A673 (cell line): ENCODE measurements at regions not wholly inside any gene's neighbourhood (a gene's known extent, or its start where the extent isn't known, plus 50 kb on each side); places are given as distances from the start of the nearest gene placed in this dataset.

Experiments used
- BruUV-seq: library from RNA; stranded (reverse); fragments of 400-500 nt; replicated peaks from 2 replicates; lab custom pipeline; 2021; lab: Mats Ljungman, UMichigan
- CTCF ChIA-PET: fragments of 300-600 bp; sonication (Branson Sonifier 250); formaldehyde crosslinking; loops from one replicate; lab custom pipeline; 2022; ENCODE audit warnings: antibody characterized with exemption; lab: Charles Lee
- POLR2A ChIA-PET: fragments of 300-600 bp; sonication (Branson Sonifier 250); formaldehyde crosslinking; loops from one replicate; lab custom pipeline; 2022; ENCODE audit warnings: antibody characterized with exemption; ENCODE audit not compliant: low non-redundant PET; lab: Charles Lee
- DNase-seq: peaks from one replicate; pipeline ENCODE4 v3.0.0-alpha.2; 2015; ENCODE audit warnings: low spot score
- H3K27ac ChIP-seq: fragments of 200-600 bp; sonication (generic); 2 replicates; pipeline ENCODE4 v1.5.1; 2016; ENCODE audit warnings: mixed run types, low read depth, mild to moderate bottlenecking, mixed read lengths, antibody characterized with exemption, low read length; ENCODE audit not compliant: poor library complexity, severe bottlenecking
- H3K27me3 ChIP-seq: fragments of 200-600 bp; sonication (generic); replicated peaks from 2 replicates; pipeline ENCODE4 v1.6.1; 2017; ENCODE audit warnings: mixed run types, low read depth, mild to moderate bottlenecking, mixed read lengths, antibody characterized with exemption, low read length; ENCODE audit not compliant: insufficient read depth, poor library complexity
- H3K36me3 ChIP-seq: fragments of 200-600 bp; sonication (generic); 2 replicates; pipeline ENCODE4 v1.6.1; 2016; ENCODE audit warnings: mixed run types, mild to moderate bottlenecking, mixed read lengths, antibody characterized with exemption, low read length; ENCODE audit not compliant: insufficient read depth, poor library complexity, severe bottlenecking
- H3K4me1 ChIP-seq: fragments of 200-600 bp; sonication (generic); 2 replicates; pipeline ENCODE4 v1.6.1; 2017; ENCODE audit warnings: mixed run types, mild to moderate bottlenecking, mixed read lengths, antibody characterized with exemption, low read length; ENCODE audit not compliant: insufficient read depth, poor library complexity, severe bottlenecking
- H3K4me3 ChIP-seq: fragments of 200-600 bp; sonication (generic); 2 replicates; pipeline ENCODE4 v1.5.1; 2016; ENCODE audit warnings: low read depth, mixed run types, mild to moderate bottlenecking, mixed read lengths, low read length; ENCODE audit not compliant: poor library complexity, severe bottlenecking
- H3K9me3 ChIP-seq: fragments of 200-600 bp; sonication (generic); 2 replicates; pipeline ENCODE4 v1.6.1; 2016; ENCODE audit warnings: mixed run types, low read depth, mild to moderate bottlenecking, mixed read lengths, antibody characterized with exemption, low read length; ENCODE audit not compliant: poor library complexity, severe bottlenecking
- CTCF ChIP-seq: fragments of 300-800, 200-600 bp; sonication (generic); conservative IDR thresholded peaks from 2 replicates; pipeline ENCODE4 v1.5.1; 2017; ENCODE audit warnings: low read depth, mild to moderate bottlenecking, antibody characterized with exemption, low read length, moderate library complexity, mixed read lengths
- EZH2 ChIP-seq: fragments of 200-600 bp; sonication (generic); IDR thresholded peaks from 2 replicates; pipeline ENCODE4 v1.6.1; 2017; ENCODE audit warnings: borderline replicate concordance, low read depth, mild to moderate bottlenecking, mixed read lengths, antibody characterized with exemption, low read length; ENCODE audit not compliant: poor library complexity, severe bottlenecking
- intact Hi-C: fragments of 100-400 bp; cut with micrococcal nuclease; formaldehyde crosslinking; loops from one replicate; pipeline ENCODE4 v1.10.0; 2022; ENCODE audit not compliant: unreplicated experiment

- intact Hi-C loops = no loop called here
- no peak overlapping the region for H3K27ac ChIP-seq
- ChIA-PET CTCF (no interaction called here), POLR2A (no interaction called here)
- DNase-seq = no peak
- H3K4me3 ChIP-seq = no peak overlapping the region
- H3K4me1 ChIP-seq = no peaks in the 10 kb centered on the region
- no peaks in the 10 kb centered on the region for H3K36me3 ChIP-seq
- no TSS peak for BruUV-seq
- no peaks in the 10 kb centered on the region for H3K9me3 ChIP-seq
- TF ChIP-seq EZH2 = no peak
- TF ChIP-seq CTCF = no peak
- H3K27me3 ChIP-seq = no peaks in the 10 kb centered on the region
Observed at GRCh38 chr19:57016076-57016475, 103.7 kb upstream of the USP29 start.

- no TSS peak for BruUV-seq
- no peaks in the 10 kb centered on the region for H3K36me3 ChIP-seq
- no peak overlapping the region for H3K4me3 ChIP-seq
- H3K4me1 ChIP-seq = no peaks in the 10 kb centered on the region
- ChIA-PET CTCF (no interaction called here), POLR2A (no interaction called here)
- no peak for TF ChIP-seq EZH2
- TF ChIP-seq CTCF = no peak
- no peak overlapping the region for H3K27ac ChIP-seq
- no peak for DNase-seq
- intact Hi-C loops = no loop called here
- H3K27me3 ChIP-seq = no peaks in the 10 kb centered on the region
- no peaks in the 10 kb centered on the region for H3K9me3 ChIP-seq
Observed at GRCh38 chr19:57016491-57016890, 103.3 kb upstream of the USP29 start.

GRCh38 chr19:57025491-57025890 lies 94.3 kb upstream of the USP29 start:
- CTCF ChIA-PET = no interaction called here
- Histone ChIP-seq H3K9me3 (peaks cover 4% of the 10 kb centered on the region), H3K27ac (no peak overlapping the region), H3K36me3 (no peaks in the 10 kb centered on the region), H3K27me3 (no peaks in the 10 kb centered on the region), H3K4me3 (no peak overlapping the region), H3K4me1 (no peaks in the 10 kb centered on the region)
- no peak for DNase-seq
- POLR2A ChIA-PET = no interaction called here
- intact Hi-C loops = no loop called here
- no TSS peak for BruUV-seq
- TF ChIP-seq CTCF (no peak), EZH2 (no peak)
